Mesendoderm (in vitro differentiated cells): ENCODE measurements at regions not wholly inside any gene's neighbourhood (a gene's known extent, or its start where the extent isn't known, plus 50 kb on each side); places are given as distances from the start of the nearest gene placed in this dataset.

Experiments
- DNase-seq: peaks from one replicate; pipeline ENCODE4 v3.0.0; 2013
- H2AK5ac ChIP-seq: 2 replicates; pipeline ENCODE4 v1.6.1; 2013; ENCODE audit warnings: low read length, inconsistent platforms
- H2BK120ac ChIP-seq: 2 replicates; pipeline ENCODE4 v1.6.1; 2013; ENCODE audit warnings: low read depth, mild to moderate bottlenecking, low read length, moderate library complexity, mixed read lengths
- H2BK15ac ChIP-seq: replicated peaks from 2 replicates; pipeline ENCODE4 v1.6.1; 2013; ENCODE audit warnings: low read depth, mild to moderate bottlenecking, moderate library complexity
- H2BK5ac ChIP-seq: 2 replicates; pipeline ENCODE4 v1.6.1; 2013; ENCODE audit warnings: low read length, inconsistent platforms
- H3K18ac ChIP-seq: 2 replicates; pipeline ENCODE4 v1.6.1; 2013; ENCODE audit warnings: mild to moderate bottlenecking, low read length, mixed read lengths
- H3K23ac ChIP-seq: one replicate; pipeline ENCODE4 v1.6.1; 2013; ENCODE audit warnings: low read length
- H3K27ac ChIP-seq: 2 replicates; pipeline ENCODE4 v1.5.1; 2013; ENCODE audit warnings: low read depth, mild to moderate bottlenecking, inconsistent platforms, low read length, moderate library complexity
- H3K27me3 ChIP-seq: 2 replicates; pipeline ENCODE4 v1.6.1; 2013; ENCODE audit warnings: low read length, control low read depth, mild to moderate bottlenecking, inconsistent platforms; ENCODE audit not compliant: insufficient read depth, poor library complexity
- H3K36me3 ChIP-seq: 2 replicates; pipeline ENCODE4 v1.6.1; 2013; ENCODE audit warnings: low read length, inconsistent platforms; ENCODE audit not compliant: control insufficient read depth, insufficient read depth
- H3K4ac ChIP-seq: one replicate; pipeline ENCODE4 v1.6.1; 2013; ENCODE audit warnings: low read depth, mild to moderate bottlenecking, low read length, moderate library complexity
- H3K4me1 ChIP-seq: 2 replicates; pipeline ENCODE4 v1.6.1; 2013; ENCODE audit warnings: low read depth, low read length, inconsistent platforms; ENCODE audit not compliant: control insufficient read depth
- H3K4me2 ChIP-seq: 2 replicates; pipeline ENCODE4 v1.6.1; 2013; ENCODE audit warnings: low read length
- H3K4me3 ChIP-seq: 2 replicates; pipeline ENCODE4 v1.5.1; 2013; ENCODE audit warnings: mild to moderate bottlenecking, low read length
- H3K56ac ChIP-seq: one replicate; pipeline ENCODE4 v1.6.1; 2013; ENCODE audit warnings: low read length
- H3K79me1 ChIP-seq: 2 replicates; pipeline ENCODE4 v1.6.1; 2013; ENCODE audit warnings: low read length, inconsistent platforms
- H3K79me2 ChIP-seq: 2 replicates; pipeline ENCODE4 v1.6.1; 2013; ENCODE audit warnings: mild to moderate bottlenecking, low read length; ENCODE audit not compliant: control insufficient read depth, insufficient read depth
- H3K9ac ChIP-seq: 2 replicates; pipeline ENCODE4 v1.6.1; 2013; ENCODE audit warnings: low read length, inconsistent platforms
- H4K5ac ChIP-seq: one replicate; pipeline ENCODE4 v1.6.1; 2013; ENCODE audit warnings: low read length
- H4K8ac ChIP-seq: one replicate; pipeline ENCODE4 v1.6.1; 2013; ENCODE audit warnings: low read depth, mild to moderate bottlenecking, control low read depth, low read length, moderate library complexity
- WGBS: extraction: QIAGEN DNeasy Blood & Tissue Kit; methylation state at CpG from one replicate; pipeline ENCODE4 v1.1.7; 2013; ENCODE audit warnings: low lambda C conversion rate, missing lambda C conversion rate; ENCODE audit not compliant: insufficient coverage; ENCODE audit errors: extremely low coverage; 5-methylcytosine and 5-hydroxymethylcytosine counted together

DNA sequence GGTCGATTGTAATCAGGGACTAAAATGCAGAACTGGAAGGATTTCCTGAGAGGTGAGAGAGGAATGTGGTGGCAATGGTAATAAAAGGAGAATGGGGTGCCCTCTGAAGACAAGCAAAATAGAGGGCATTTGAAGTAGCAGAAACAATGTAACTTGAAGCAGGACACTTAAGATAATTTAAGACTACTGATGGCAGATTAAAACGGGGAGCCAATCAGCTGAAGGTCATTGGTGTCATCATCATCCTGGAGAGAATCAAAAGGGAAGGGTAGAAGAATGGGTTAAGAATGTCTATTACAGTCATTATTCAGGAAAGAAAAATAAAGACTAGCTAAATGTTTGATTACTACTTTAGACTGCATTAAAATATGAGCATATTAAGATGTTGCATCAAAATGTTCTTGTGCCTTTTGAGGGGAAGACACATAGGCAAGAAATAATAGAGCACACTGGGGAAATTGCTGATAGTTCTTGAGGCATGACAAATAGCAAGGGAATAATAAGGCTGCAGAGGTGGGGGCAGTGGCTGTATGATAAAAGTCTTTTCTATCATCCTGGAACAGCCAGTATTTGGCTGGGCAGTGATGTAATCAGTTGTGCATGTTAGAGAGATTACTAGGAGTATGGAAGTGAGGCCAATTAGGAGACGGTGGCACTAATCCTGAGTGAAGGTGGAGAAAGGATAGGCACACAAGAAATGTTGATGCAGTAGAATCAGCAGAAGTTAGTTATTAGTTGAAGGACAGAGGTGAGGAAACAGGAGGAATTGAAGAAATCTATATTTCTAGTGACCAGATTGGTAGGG is 60.2 kb downstream of the CCDC71L start:
- no peak overlapping the region for H3K56ac ChIP-seq
- no peak overlapping the region for H3K4ac ChIP-seq
- WGBS, result no CpG with 5 or more reads among the region's 3 CpGs
- no peak overlapping the region for H2AK5ac ChIP-seq
- no peaks in the 10 kb centered on the region for H3K36me3 ChIP-seq
- H3K4me2 ChIP-seq, result no peak overlapping the region
- H2BK5ac ChIP-seq, result no peak overlapping the region
- H3K27ac ChIP-seq, result no peak overlapping the region
- H3K4me1 ChIP-seq, result no peaks in the 10 kb centered on the region
- H3K79me1 ChIP-seq, result no peaks in the 10 kb centered on the region
- H3K79me2 ChIP-seq, result no peaks in the 10 kb centered on the region
- DNase-seq, result no peak
- no peak overlapping the region for H4K5ac ChIP-seq
- no peak overlapping the region for H2BK15ac ChIP-seq
- H3K9ac ChIP-seq, result no peak overlapping the region
- no peak overlapping the region for H2BK120ac ChIP-seq
- H3K4me3 ChIP-seq, result no peak overlapping the region
- no peak overlapping the region for H3K23ac ChIP-seq
- no peak overlapping the region for H4K8ac ChIP-seq
- no peak overlapping the region for H3K18ac ChIP-seq
- H3K27me3 ChIP-seq, result no peaks in the 10 kb centered on the region

GRCh38 chr7:106599343-106599698 is 61.6 kb downstream of the CCDC71L start:
- Histone ChIP-seq H3K79me2 (no peaks in the 10 kb centered on the region), H3K4me2 (no peak overlapping the region), H3K27me3 (no peaks in the 10 kb centered on the region), H3K36me3 (no peaks in the 10 kb centered on the region), H3K23ac (no peak overlapping the region), H3K4me3 (no peak overlapping the region), H3K4ac (peak overlapping the region; percentile 10), H4K8ac (no peak overlapping the region), H2BK5ac (no peak overlapping the region), H3K27ac (no peak overlapping the region), H2AK5ac (no peak overlapping the region), H3K56ac (no peak overlapping the region), H3K9ac (no peak overlapping the region), H2BK15ac (no peak overlapping the region), H4K5ac (no peak overlapping the region), H3K79me1 (no peaks in the 10 kb centered on the region), H3K4me1 (no peaks in the 10 kb centered on the region), H2BK120ac (no peak overlapping the region), H3K18ac (no peak overlapping the region)
- WGBS, result no CpG with 5 or more reads among the region's 3 CpGs
- no peak for DNase-seq

GRCh38 chr7:106598663-106599342 is 62.2 kb downstream of the CCDC71L start:
- H2BK120ac ChIP-seq, result no peak overlapping the region
- no peak overlapping the region for H3K4me3 ChIP-seq
- H3K9ac ChIP-seq, result no peak overlapping the region
- peak; percentile 86 for DNase-seq
- no peaks in the 10 kb centered on the region for H3K79me2 ChIP-seq
- no peak overlapping the region for H3K4me2 ChIP-seq
- H2AK5ac ChIP-seq, result no peak overlapping the region
- WGBS, result no CpG with 5 or more reads among the region's 6 CpGs
- no peak overlapping the region for H3K18ac ChIP-seq
- no peak overlapping the region for H3K56ac ChIP-seq
- no peaks in the 10 kb centered on the region for H3K36me3 ChIP-seq
- H3K23ac ChIP-seq, result no peak overlapping the region
- H3K79me1 ChIP-seq, result no peaks in the 10 kb centered on the region
- no peak overlapping the region for H2BK5ac ChIP-seq
- no peak overlapping the region for H2BK15ac ChIP-seq
- no peak overlapping the region for H3K27ac ChIP-seq
- H3K4ac ChIP-seq, result peak overlapping the region; percentile 10
- no peaks in the 10 kb centered on the region for H3K4me1 ChIP-seq
- peak overlapping the region; percentile 68 for H4K5ac ChIP-seq
- H4K8ac ChIP-seq, result no peak overlapping the region
- H3K27me3 ChIP-seq, result no peaks in the 10 kb centered on the region

GRCh38 chr7:106597751-106598546 is 63.0 kb downstream of the CCDC71L start:
- Histone ChIP-seq H4K8ac (no peak overlapping the region), H4K5ac (no peak overlapping the region), H3K4ac (no peak overlapping the region), H3K79me2 (no peaks in the 10 kb centered on the region), H3K4me2 (no peak overlapping the region), H3K36me3 (no peaks in the 10 kb centered on the region), H2BK15ac (no peak overlapping the region), H3K27me3 (no peaks in the 10 kb centered on the region), H2AK5ac (no peak overlapping the region), H2BK5ac (no peak overlapping the region), H3K4me3 (no peak overlapping the region), H3K9ac (no peak overlapping the region), H2BK120ac (no peak overlapping the region), H3K4me1 (no peaks in the 10 kb centered on the region), H3K56ac (no peak overlapping the region), H3K27ac (no peak overlapping the region), H3K79me1 (no peaks in the 10 kb centered on the region), H3K23ac (no peak overlapping the region), H3K18ac (no peak overlapping the region)
- no CpG with 5 or more reads among the region's 5 CpGs for WGBS
- DNase-seq, result no peak

- no peak for DNase-seq
- Histone ChIP-seq H3K4ac (no peak overlapping the region), H3K27me3 (no peaks in the 10 kb centered on the region), H3K4me2 (no peak overlapping the region), H3K56ac (no peak overlapping the region), H4K5ac (no peak overlapping the region), H2BK5ac (no peak overlapping the region), H3K4me3 (no peak overlapping the region), H3K23ac (no peak overlapping the region), H3K79me1 (no peaks in the 10 kb centered on the region), H2AK5ac (no peak overlapping the region), H2BK15ac (no peak overlapping the region), H2BK120ac (no peak overlapping the region), H3K18ac (no peak overlapping the region), H3K79me2 (no peaks in the 10 kb centered on the region), H3K9ac (no peak overlapping the region), H4K8ac (no peak overlapping the region), H3K4me1 (no peaks in the 10 kb centered on the region), H3K27ac (no peak overlapping the region), H3K36me3 (no peaks in the 10 kb centered on the region)
- WGBS, result no CpG with 5 or more reads among the region's 2 CpGs
Observed at GRCh38 chr7:106597014-106597413, 63.9 kb downstream of the CCDC71L start.
